Peyer's patch (tissue), 4 donors: ENCODE measurements at regions not wholly inside any gene's neighbourhood (a gene's known extent, or its start where the extent isn't known, plus 50 kb on each side); places are given as distances from the start of the nearest gene placed in this dataset.

Source experiments
- DNase-seq, 3 donors: peaks; one replicate each; pipeline ENCODE4 v3.0.0-alpha.2; 2017 to 2019
- H3K27ac ChIP-seq, 4 donors: fragments of 200-600 bp; sonication (generic); one replicate each; pipeline ENCODE4 v1.5.1; 2016 to 2019
- H3K27me3 ChIP-seq, 2 donors: fragments of 200-600 bp; sonication (generic); one replicate each; pipeline ENCODE4 v1.5.1; 2019
- H3K36me3 ChIP-seq, 3 donors: fragments of 200-600 bp; sonication (generic); one replicate each; pipeline ENCODE4 v1.5.1; 2016 to 2019
- H3K4me1 ChIP-seq, 4 donors: fragments of 200-600 bp; sonication (generic); one replicate each; pipeline ENCODE4 v1.5.1; 2016 to 2019
- H3K4me3 ChIP-seq, 4 donors: fragments of 200-600 bp; sonication (generic); 1 replicate in 3 of 4; 2 replicates in 1 of 4; pipeline ENCODE4 v1.5.1; 2016 to 2019; ENCODE audit warnings: mild to moderate bottlenecking in 1 of 4
- H3K9me3 ChIP-seq, 4 donors: fragments of 200-600 bp; sonication (generic); one replicate each; pipeline ENCODE4 v1.5.1; 2016 to 2019; ENCODE audit warnings: mild to moderate bottlenecking in 1 of 4
- POLR2A ChIP-seq, 2 donors: fragments of 450-650 bp; IDR thresholded peaks; one replicate each; pipeline ENCODE4 v1.5.1; 2017; ENCODE audit warnings: antibody characterized with exemption in 2 of 2, mild to moderate bottlenecking in 2 of 2, moderate library complexity in 2 of 2
- TF ChIP-seq, protein P1 (sequence below), 6 experiments: fragments of 450-650 bp in 4 of 6; fragments of 200-600 bp in 2 of 6; sonication (generic) in 1 of 6; IDR thresholded peaks; one replicate each; pipeline ENCODE4 v1.5.1; 2017 to 2019; ENCODE audit warnings: antibody characterized with exemption in 6 of 6, mild to moderate bottlenecking in 3 of 6, moderate library complexity in 1 of 6

DNA sequence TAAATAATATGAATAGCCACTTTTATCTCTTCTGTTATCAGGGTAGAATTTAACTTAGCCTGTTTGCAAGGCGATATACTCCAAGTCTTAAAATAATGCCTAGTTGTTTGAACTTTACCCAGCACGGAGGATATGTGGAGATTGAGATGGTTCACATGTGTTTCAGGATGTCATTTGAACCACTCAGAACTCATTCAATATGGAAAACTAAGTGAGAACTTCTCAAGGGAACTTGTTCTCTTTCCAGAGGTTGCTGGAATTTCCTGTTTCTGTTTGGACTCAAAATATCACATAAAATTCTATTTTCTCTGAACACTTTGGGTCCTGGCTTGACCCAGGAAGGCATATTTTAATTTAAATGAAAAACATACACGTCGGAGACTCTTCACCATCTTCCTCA lies 139.1 kb upstream of the MYO10 start:
- no peak for DNase-seq
- Histone ChIP-seq H3K4me3 (no peak overlapping the region), H3K9me3 (no peaks in the 10 kb centered on the region), H3K36me3 (no peaks in the 10 kb centered on the region), H3K4me1 (peaks cover 0 to under 1% (median 0%) of the 10 kb centered on the region in 4 donors), H3K27me3 (no peaks in the 10 kb centered on the region), H3K27ac (no peak overlapping the region)
- TF ChIP-seq, protein P1, sequence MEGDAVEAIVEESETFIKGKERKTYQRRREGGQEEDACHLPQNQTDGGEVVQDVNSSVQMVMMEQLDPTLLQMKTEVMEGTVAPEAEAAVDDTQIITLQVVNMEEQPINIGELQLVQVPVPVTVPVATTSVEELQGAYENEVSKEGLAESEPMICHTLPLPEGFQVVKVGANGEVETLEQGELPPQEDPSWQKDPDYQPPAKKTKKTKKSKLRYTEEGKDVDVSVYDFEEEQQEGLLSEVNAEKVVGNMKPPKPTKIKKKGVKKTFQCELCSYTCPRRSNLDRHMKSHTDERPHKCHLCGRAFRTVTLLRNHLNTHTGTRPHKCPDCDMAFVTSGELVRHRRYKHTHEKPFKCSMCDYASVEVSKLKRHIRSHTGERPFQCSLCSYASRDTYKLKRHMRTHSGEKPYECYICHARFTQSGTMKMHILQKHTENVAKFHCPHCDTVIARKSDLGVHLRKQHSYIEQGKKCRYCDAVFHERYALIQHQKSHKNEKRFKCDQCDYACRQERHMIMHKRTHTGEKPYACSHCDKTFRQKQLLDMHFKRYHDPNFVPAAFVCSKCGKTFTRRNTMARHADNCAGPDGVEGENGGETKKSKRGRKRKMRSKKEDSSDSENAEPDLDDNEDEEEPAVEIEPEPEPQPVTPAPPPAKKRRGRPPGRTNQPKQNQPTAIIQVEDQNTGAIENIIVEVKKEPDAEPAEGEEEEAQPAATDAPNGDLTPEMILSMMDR (IDR thresholded peaks at IDR 0.05), result no peak
- TF ChIP-seq POLR2A (IDR thresholded peaks at IDR 0.05), result no peak

DNA sequence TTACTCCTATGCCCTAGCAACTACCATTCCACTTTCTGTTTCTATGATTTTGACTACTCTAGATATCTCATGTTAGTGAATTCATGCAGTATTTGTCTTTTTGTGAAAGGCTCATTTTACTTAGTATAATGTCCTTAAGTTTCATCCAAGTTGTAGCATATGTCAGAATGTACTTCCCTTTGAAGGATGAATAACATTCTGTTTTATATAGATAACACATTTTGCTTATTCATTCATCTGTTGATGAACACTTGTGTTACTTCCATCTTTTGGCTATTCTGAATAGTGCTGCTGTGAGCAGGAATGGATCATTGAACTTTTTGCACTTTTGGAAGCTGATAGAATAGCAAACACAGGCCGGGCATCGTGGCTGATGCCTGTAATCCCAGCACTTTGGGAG lies 140.2 kb upstream of the MYO10 start:
- Histone ChIP-seq H3K27me3 (no peaks in the 10 kb centered on the region), H3K9me3 (no peaks in the 10 kb centered on the region), H3K27ac (no peak overlapping the region), H3K36me3 (no peaks in the 10 kb centered on the region), H3K4me1 (no peaks in the 10 kb centered on the region), H3K4me3 (no peak overlapping the region)
- DNase-seq, result no peak
- TF ChIP-seq, protein P1 (IDR thresholded peaks at IDR 0.05), result no peak
- TF ChIP-seq POLR2A (IDR thresholded peaks at IDR 0.05), result no peak

DNA sequence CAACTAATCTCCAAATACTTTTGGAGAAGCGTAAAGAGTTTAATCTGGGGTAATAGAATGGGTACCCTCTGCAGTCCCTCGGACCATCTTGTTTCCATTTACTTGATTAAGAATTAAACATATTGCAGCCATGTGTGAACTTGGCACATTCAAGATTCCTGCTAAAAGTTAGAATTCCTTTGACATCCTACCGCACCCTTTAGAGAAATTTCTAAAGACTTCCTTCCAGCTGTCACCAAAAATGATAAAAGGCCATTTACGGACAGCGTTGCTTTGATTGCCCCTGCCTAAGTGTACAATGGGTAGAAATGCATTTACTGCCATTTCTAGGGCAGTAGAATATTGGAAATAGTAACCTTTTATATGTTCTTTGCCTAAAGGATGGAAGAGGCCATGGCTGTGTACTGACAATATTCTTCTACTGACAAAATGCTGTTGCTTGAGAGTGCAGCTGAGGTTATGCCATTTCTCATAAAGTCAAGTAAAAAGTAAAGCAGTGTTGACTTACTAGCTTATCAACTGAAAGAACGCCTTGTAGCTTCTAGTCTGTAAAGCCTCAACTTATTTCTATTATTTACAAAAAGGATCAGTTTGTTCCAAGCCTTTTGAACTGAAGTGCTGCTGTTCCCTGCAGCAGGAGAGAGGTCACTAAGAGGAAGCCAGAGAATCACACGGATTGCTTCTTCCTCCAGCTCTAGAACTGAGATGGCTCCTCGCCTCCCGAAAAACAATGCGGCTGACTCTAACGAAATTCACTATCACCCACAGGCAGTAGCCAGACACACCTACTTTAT lies 139.8 kb upstream of the BASP1 start:
- Histone ChIP-seq H3K4me1 (no peaks in the 10 kb centered on the region), H3K36me3 (no peaks in the 10 kb centered on the region), H3K9me3 (no peaks in the 10 kb centered on the region), H3K27me3 (no peaks in the 10 kb centered on the region), H3K4me3 (no peak overlapping the region), H3K27ac (peak overlapping the region in 1 of 4 donors; percentile 35)
- TF ChIP-seq, protein P1 (IDR thresholded peaks at IDR 0.05), result no peak
- no peak for DNase-seq

DNA sequence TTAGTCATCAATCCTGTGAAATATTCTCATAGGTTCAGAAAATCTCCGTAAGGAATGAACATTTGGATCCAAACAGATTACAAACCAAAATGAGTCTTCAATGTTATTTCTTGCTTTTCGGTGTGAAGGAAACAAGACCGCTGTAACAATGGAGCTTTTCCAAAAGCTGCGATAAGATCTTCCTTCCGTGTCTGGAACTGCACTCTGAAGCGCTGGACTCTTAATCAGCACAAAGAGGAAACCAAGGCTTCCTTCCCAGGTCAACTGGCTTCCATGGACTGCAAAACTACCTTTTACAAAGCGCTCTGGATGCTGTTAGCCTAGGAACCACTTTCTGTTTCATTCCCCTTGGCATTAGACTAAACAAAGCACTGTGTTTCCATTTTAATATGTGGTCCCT lies 137.9 kb upstream of the BASP1 start:
- H3K4me1 ChIP-seq, result no peaks in the 10 kb centered on the region
- no peaks in the 10 kb centered on the region for H3K27me3 ChIP-seq
- no peaks in the 10 kb centered on the region for H3K9me3 ChIP-seq
- no peaks in the 10 kb centered on the region for H3K36me3 ChIP-seq
- no peak overlapping the region for H3K4me3 ChIP-seq
- no peak for DNase-seq
- no peak overlapping the region for H3K27ac ChIP-seq
- no peak for TF ChIP-seq POLR2A (IDR thresholded peaks at IDR 0.05)
- TF ChIP-seq, protein P1 (IDR thresholded peaks at IDR 0.05), result no peak

DNA sequence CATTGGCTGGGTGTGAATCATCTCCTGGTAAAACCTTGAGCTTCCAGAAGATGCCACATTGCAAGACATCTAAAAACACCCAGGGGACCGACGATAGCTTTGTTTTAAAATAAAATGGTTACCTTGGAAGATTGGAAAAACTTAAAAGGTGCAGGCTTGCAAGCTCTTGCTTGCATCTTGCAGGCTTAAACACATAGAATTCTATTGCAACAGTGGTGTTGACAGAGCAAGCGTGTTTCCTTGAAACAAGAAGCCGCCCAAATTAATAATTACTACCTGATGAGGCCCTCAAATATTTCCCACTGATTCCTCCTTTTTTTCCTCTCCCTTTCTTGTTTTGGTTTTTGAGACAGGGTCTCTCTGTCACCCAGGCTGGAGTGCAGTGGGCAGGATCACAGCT lies 137.1 kb upstream of the BASP1 start:
- Histone ChIP-seq H3K36me3 (no peaks in the 10 kb centered on the region), H3K4me3 (no peak overlapping the region), H3K9me3 (no peaks in the 10 kb centered on the region), H3K4me1 (no peaks in the 10 kb centered on the region), H3K27ac (no peak overlapping the region), H3K27me3 (no peaks in the 10 kb centered on the region)
- no peak for TF ChIP-seq POLR2A (IDR thresholded peaks at IDR 0.05)
- TF ChIP-seq, protein P1 (IDR thresholded peaks at IDR 0.05), result no peak
- no peak for DNase-seq
